Type B pancreatic cell (in vitro differentiated cells): ENCODE measurements at regions not wholly inside any gene's neighbourhood (a gene's known extent, or its start where the extent isn't known, plus 50 kb on each side); places are given as distances from the start of the nearest gene placed in this dataset.

ENCODE experiments used
- DNase-seq: peaks from one replicate; pipeline ENCODE4 v3.0.0; 2021; ENCODE audit warnings: mixed read lengths; ENCODE audit not compliant: unreplicated experiment; ENCODE audit errors: extremely low spot score
- H3K27ac Mint-ChIP-seq: 2 replicates; pipeline ENCODE4 v1.8.0; 2021; ENCODE audit warnings: mild to moderate bottlenecking, mixed read lengths
- H3K27me3 Mint-ChIP-seq: 2 replicates; pipeline ENCODE4 v1.8.0; 2021; ENCODE audit warnings: mixed read lengths
- H3K36me3 Mint-ChIP-seq: 2 replicates; pipeline ENCODE4 v1.8.0; 2021; ENCODE audit warnings: mixed read lengths
- H3K4me1 Mint-ChIP-seq: one replicate; pipeline ENCODE4 v1.8.0; 2021; ENCODE audit warnings: mixed read lengths; ENCODE audit not compliant: unreplicated experiment
- H3K4me3 Mint-ChIP-seq: 2 replicates; pipeline ENCODE4 v1.8.0; 2021; ENCODE audit warnings: mild to moderate bottlenecking, mixed read lengths
- H3K9me3 Mint-ChIP-seq: 2 replicates; pipeline ENCODE4 v1.8.0; 2021; ENCODE audit warnings: mixed read lengths
- TF ChIP-seq, protein P1 (sequence below): fragments of 200-600 bp; sonication (generic); conservative IDR thresholded peaks from 2 replicates; pipeline ENCODE4 v1.5.0; 2021; ENCODE audit warnings: antibody characterized with exemption, mild to moderate bottlenecking

DNA sequence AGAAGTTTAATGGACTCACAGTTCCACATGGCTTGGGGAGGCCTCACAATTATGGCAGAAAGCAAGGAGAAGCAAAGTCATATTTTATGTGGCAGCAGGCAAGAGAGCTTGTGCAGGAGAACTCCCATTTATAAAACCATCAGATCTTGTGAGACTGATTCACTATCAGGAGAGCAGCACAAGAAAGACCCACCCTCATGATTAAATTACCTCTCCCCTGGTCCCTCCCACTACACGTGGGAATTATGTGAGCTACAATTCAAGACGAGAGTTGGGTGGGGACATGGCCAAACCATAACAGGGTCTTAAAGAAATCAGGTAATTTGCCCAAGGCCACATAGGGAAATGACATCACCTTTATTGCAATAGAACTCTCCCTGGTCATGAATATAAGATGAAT is 1073.3 kb upstream of the ACVR2A start:
- Mint-ChIP-seq H3K27ac (no peak overlapping the region), H3K36me3 (no peaks in the 10 kb centered on the region), H3K9me3 (no peaks in the 10 kb centered on the region), H3K4me1 (no peaks in the 10 kb centered on the region), H3K4me3 (no peak overlapping the region), H3K27me3 (no peaks in the 10 kb centered on the region)
- DNase-seq: no peak
- TF ChIP-seq, protein P1, sequence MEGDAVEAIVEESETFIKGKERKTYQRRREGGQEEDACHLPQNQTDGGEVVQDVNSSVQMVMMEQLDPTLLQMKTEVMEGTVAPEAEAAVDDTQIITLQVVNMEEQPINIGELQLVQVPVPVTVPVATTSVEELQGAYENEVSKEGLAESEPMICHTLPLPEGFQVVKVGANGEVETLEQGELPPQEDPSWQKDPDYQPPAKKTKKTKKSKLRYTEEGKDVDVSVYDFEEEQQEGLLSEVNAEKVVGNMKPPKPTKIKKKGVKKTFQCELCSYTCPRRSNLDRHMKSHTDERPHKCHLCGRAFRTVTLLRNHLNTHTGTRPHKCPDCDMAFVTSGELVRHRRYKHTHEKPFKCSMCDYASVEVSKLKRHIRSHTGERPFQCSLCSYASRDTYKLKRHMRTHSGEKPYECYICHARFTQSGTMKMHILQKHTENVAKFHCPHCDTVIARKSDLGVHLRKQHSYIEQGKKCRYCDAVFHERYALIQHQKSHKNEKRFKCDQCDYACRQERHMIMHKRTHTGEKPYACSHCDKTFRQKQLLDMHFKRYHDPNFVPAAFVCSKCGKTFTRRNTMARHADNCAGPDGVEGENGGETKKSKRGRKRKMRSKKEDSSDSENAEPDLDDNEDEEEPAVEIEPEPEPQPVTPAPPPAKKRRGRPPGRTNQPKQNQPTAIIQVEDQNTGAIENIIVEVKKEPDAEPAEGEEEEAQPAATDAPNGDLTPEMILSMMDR: no peak

DNA sequence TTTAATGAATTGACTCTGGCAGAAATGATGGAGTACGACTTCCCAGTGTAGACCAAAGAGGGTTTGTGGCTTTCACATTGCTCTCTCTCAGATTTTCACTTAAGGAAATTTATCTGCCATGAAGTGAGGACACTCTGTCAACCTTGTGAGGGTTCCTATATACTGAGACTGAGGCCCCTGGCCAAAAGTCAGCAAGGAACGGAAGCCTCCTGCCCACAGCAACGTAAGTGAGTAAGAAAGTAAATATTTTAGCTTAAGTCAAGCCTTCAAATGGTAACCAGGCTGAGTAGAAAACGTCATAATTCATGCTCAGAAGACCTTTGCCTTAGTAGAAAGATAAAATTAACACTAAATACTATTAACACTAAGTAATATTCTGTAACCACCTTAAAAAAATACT is 1080.5 kb upstream of the ACVR2A start:
- Mint-ChIP-seq H3K27me3 (no peaks in the 10 kb centered on the region), H3K4me3 (no peak overlapping the region), H3K4me1 (no peaks in the 10 kb centered on the region), H3K9me3 (no peaks in the 10 kb centered on the region), H3K36me3 (no peaks in the 10 kb centered on the region), H3K27ac (no peak overlapping the region)
- no peak for DNase-seq
- TF ChIP-seq, protein P1: no peak

DNA sequence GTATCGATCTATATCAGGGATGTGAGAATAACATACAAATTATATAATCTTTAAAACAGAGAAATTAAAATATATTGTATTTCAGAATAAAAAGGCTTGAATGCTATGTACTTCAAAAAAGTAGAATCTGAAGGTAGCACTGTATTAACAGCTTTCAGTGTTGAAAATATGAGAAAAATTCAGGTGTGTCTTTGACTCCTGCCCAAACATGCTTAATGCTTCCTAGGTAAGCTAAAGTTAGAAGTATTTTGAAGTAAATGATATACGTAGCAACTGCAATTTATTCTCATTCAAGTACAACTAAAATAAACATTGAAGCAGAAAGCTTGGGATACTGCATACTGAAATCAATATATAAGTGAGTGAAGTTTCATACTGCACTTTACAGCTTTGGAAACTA is 1082.0 kb upstream of the ACVR2A start:
- Mint-ChIP-seq H3K27me3 (no peaks in the 10 kb centered on the region), H3K36me3 (no peaks in the 10 kb centered on the region), H3K4me1 (no peaks in the 10 kb centered on the region), H3K4me3 (no peak overlapping the region), H3K27ac (peak overlapping the region; percentile 73), H3K9me3 (no peaks in the 10 kb centered on the region)
- DNase-seq: no peak
- TF ChIP-seq, protein P1: no peak

DNA sequence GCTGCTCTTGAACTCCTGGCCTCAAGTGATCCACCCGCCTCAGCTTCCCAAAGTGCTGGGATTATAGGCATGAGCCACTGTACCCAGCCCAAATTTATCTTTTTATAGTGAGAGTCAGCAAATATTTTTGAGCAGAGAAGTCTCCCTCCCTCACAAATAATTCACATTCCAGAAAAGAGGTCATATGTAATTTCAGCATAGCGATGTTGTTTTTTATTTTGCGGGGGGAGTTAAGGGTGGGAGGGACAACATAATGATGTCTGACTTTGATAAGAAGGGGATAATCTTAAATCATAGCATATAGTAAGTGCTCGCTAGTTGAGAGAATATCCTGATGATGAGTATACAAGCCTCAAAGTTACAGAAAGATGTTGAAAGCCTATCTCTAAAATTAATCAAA is 1090.2 kb upstream of the ACVR2A start:
- H3K27ac Mint-ChIP-seq: no peak overlapping the region
- no peaks in the 10 kb centered on the region for H3K4me1 Mint-ChIP-seq
- no peak for DNase-seq
- no peaks in the 10 kb centered on the region for H3K36me3 Mint-ChIP-seq
- H3K9me3 Mint-ChIP-seq: no peaks in the 10 kb centered on the region
- TF ChIP-seq, protein P1: no peak
- H3K4me3 Mint-ChIP-seq: no peak overlapping the region
- no peaks in the 10 kb centered on the region for H3K27me3 Mint-ChIP-seq

DNA sequence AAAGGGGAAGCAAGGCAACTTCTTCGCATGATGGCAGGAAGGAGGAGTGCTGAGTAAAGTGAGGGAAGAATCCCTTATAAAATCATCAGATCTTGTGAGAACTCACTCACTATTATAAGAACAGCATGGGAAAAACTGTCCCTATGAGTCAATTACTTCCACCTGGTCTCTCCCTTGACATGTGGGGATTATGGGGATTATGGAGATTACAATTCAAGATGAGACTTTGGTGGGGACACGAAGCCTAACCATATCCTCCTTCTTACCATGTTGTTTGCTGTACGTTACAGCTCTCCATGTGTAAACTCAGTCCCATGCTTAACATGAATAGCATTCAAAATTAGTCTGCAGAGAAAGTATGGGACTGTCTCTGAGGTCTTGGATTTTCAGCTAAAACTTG is 1096.8 kb upstream of the ACVR2A start:
- TF ChIP-seq, protein P1: no peak
- Mint-ChIP-seq H3K27me3 (peaks cover 4% of the 10 kb centered on the region), H3K27ac (no peak overlapping the region), H3K36me3 (no peaks in the 10 kb centered on the region), H3K4me1 (no peaks in the 10 kb centered on the region), H3K4me3 (no peak overlapping the region), H3K9me3 (no peaks in the 10 kb centered on the region)
- no peak for DNase-seq

DNA sequence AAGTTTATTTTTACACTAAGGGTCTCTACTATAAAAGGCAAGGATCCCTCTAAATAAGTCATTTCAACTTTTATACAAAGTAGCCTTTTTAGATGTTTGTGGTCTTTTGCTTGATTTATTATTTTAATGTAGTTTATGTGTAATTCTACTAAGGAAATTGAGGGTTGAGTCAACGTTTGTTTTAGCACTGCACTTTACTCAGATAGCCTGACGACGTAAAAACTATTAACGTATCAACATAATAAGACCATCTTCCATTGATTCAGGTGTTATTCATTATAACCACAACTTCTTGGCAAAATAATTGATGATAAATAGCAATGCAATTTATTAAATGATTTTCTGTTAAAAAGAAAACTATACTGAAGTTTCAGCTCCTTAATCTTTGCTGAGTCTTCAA is 1103.6 kb upstream of the ACVR2A start:
- TF ChIP-seq, protein P1: no peak
- no peak overlapping the region for H3K27ac Mint-ChIP-seq
- peaks cover 3% of the 10 kb centered on the region for H3K4me1 Mint-ChIP-seq
- DNase-seq: no peak
- no peaks in the 10 kb centered on the region for H3K36me3 Mint-ChIP-seq
- H3K27me3 Mint-ChIP-seq: no peaks in the 10 kb centered on the region
- no peak overlapping the region for H3K4me3 Mint-ChIP-seq
- H3K9me3 Mint-ChIP-seq: no peaks in the 10 kb centered on the region
